ENCODE measurements at regions not wholly inside any gene's neighbourhood (a gene's known extent, or its start where the extent isn't known, plus 50 kb on each side); places are given as distances from the start of the nearest gene placed in this dataset.

GRCh38 chr6:137762168-137763090 is 104.6 kb upstream of the TNFAIP3 start:
- DNase-seq: no peak

DNA sequence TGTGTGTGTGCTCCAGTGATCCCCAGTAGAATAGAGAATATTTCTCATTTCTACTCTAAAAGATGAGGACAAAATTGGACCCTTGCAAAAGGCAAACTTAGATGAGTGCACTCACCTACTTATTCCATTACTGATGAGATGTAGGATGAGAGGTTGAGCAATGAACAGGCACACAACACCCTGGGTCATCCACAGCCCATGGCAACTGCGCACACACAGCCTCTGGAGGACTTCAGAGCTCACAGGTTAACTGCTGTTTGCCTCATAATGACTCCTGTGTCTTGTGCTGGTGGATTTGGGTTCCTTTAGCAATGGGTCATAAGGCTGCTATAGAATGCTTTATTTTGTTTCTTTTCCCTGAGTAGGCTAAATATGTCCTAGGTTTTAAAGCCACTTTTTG is 103.6 kb upstream of the TNFAIP3 start:
- no peak for DNase-seq

GRCh38 chr6:137763886-137764285 is 103.2 kb upstream of the TNFAIP3 start:
- no peak for DNase-seq

DNA sequence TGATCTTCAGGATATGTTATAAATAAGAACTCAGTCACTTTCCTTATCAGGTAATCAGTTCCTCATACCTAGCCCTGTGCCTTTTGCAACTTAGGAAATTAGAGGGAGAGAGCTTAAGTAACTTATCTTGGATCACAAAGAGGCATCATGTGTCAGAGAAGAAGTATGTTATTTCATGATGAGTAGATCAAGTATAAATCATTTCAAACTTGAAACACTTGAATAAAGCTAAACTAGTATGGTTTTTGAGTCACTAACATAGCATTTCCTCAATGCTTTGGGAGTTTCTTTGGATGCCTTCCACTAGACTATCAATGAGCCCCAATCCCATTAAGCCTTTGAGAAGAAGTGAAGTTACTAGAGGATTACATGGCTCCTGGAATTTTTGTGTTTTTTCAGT is 102.6 kb upstream of the TNFAIP3 start:
- DNase-seq: no peak

DNA sequence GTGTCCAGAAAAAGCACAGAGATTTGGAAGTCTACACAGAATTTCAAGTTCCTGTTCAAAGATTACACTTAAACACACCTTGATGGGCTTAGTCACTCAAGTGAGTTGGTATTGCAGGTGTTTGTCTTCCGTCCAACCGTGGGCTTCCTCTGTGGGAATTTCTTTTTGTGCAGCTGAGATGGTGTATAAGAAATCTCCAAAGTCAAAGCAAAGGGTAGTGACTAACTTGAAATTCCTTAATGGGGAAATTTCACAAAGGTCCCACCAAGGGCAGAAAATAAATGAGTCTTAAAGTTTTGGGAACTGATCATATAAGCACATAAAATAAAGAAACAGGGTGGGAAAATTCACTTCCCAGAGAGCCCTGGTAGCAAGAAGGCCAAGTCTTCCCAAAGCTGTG is 102.0 kb upstream of the TNFAIP3 start:
- no peak for DNase-seq

DNA sequence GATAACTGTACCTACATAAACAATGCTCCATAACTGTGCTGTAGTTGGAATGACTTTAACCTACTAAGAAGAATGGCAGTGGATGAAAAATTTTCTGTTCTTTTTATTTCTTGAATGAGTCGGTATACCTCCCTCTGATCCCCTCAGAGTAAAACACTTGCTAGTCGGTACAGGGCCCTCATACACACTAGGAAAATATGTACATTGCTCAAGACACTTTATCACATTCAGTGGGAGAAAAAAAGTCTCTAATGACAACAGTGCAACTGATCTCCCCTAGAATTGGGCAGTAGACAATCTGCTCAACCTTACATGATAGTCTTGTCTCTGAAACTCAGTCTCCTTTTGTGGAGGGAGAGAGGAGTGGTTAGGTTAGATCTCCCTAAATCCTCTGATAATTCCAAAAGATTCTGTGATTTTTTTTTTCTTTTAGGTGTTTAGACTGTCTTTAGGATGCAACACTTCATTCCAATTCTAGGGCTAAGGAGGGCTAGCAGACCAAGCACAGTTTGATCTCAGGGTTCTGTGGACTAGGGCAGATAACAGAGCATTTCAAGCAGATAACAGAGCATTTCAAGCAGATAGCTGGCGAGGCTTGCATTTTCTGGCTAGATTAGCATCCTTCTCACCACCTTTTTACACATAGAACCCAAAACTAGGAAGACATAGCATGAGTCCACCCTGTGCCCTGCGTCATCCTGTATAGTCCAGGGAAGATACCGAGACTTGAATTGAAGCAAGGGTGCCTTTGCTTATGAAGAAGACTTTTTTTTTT is 100.3 kb upstream of the TNFAIP3 start:
- no peak for DNase-seq

- DNase-seq: no peak
Observed at GRCh38 chr6:137767465-137767864, 99.6 kb upstream of the TNFAIP3 start.

DNA sequence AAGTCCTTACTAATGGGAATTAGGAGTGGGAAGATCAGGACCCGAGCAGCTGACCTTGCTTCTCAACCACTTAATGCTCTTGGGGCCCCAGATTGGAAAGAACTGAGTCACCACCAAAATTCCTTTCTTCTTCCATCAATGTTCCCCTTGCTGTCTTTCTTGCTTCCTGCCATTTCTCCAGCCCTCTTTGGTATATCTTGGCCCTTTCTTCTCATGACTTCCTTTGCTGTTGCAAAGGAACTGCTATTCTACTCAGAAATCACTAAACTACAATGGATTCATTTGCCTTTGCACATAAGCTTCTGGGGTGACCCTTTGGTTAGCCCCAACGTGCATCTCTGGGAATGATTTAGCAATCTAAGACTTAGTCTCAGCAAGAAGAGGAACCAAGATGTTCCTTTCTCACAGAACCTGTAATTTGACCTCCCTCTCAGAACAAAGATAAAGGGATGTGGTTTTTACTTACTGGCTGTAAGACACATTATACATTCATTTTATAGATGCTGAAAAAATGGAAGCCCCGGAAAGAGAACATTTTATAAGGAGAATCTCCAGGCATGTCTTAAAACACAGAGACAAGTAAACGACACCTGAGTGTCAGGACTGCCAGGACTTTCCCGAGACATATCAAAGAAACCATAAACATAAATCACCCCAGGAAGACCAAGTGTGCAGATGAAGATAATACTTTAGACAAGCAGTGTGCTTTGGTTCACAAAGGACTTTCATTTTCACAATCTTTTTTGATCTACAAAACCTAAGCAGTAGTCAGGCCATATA is 99.0 kb upstream of the TNFAIP3 start:
- DNase-seq: no peak

- DNase-seq: no peak
Observed at GRCh38 chr6:137768935-137769334, 98.1 kb upstream of the TNFAIP3 start.

DNA sequence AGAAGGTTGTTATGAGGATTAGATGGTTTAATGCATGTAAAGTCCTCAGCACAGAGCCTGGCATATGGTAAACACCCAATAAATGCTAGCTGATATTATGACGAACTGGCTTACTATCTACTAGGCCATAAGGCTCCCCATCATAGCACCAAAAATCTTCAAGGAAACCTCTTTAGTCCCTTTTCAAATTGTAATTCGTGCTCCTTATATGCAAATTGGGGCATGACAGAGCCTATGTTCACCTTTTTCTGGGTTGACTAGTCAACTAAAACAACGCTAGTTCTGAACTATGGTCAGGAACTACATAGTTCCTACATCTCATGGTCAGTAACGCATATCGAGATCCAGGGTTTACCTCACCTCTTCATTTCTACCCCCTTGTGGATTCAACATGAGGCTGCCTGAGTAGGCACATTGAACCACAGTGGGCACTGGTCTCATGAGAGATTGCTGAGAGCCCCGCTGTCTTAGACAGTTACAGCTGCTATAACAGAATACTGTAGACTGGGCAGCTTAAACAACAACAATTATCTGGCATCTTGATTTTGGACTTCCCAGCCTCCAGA is 97.2 kb upstream of the TNFAIP3 start:
- no peak for DNase-seq

DNA sequence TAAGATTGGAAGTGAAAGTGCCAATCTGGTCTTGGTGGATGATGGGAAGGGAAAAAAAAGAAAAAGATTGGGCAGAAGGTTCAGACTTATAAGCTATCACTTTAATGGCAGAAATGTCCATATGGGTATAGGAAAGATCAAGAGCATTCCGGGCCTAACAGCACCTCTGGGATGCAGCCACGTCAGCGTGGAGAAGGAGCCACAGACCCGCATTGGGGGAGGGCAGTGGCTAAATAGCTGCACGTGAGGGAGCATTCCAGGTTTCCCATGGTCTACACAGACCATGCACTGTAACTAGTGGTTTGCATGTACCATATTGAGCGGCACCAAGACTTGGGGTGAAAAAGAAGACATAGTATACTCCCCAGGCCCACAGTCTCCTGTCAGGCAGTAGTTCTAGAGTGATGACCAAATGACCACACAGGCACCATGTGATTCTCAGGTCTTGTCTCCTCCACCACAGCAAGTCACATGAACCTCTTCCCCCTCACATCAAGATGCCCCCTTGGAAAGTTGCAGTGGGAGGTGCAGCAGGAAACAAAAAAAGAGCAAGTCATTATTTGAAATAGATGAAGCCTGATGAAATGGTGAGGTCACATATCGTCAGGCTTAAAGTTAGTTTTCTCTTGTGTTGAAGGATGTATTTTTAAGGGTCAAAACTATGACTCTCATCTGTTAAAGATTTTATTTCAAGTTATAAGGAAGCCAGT is 94.4 kb upstream of the TNFAIP3 start:
- DNase-seq: no peak

DNA sequence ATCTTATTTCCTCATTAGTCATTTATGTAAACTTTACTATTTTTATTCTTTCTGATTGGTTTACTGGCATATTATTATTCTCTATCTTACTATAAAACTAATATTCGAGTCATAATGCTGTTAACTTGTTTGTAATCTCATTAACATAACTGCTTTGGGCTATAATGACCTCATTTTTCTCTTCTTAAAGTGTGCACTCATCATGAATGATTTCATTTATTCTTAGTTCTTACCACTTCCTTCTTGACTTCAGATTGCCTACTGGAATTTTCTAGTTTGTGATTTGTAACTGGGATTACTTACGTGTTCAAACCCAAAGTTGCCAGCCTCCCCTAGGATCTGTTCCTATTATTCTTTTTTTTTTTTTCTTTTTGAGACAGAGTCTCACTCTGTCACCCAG is 91.8 kb upstream of the TNFAIP3 start:
- no peak for DNase-seq

DNA sequence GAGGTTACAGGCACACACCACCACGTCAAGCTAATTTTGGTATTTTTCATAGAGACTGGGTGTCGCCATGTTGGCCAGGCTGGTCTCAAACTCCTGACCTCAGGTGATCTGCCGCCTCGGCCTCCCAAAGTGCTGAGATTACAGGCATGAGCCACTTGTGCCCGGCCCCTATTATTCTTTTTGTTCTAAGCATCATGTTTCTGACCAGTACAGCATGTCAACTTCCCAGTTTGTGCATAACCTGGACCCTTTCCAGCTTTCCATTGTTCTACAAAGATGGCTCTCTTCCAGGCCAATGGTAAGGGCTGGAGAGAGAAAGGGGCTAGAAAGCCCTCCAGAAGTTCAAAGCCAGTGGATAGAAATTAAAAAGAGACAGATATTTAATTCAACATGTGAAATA is 91.3 kb upstream of the TNFAIP3 start:
- DNase-seq: no peak

GRCh38 chr6:137776256-137776655 is 90.8 kb upstream of the TNFAIP3 start:
- DNase-seq: no peak

GRCh38 chr6:137776786-137777686 is 90.0 kb upstream of the TNFAIP3 start:
- no peak for DNase-seq

DNA sequence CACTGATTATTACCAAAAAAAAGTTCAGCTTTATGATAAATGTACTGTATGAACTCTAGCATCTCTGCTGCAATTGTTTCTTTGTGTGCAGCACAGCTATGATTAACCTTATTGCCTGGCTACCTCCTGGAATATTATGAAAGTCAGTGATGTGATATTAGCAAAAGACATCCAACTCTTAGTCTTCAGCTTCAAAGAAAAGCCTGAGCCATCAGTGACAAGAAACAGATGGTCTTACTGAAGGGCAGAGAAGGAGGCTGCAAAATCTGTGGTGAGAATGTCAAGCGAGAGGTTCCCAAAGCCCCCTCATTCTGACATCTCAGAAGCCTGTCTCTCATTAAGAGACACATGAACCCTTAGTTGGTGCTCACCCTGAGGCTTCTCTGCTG is 89.4 kb upstream of the TNFAIP3 start:
- no peak for DNase-seq

- DNase-seq: no peak
Observed at GRCh38 chr6:137779982-137780381, 87.1 kb upstream of the TNFAIP3 start.

DNA sequence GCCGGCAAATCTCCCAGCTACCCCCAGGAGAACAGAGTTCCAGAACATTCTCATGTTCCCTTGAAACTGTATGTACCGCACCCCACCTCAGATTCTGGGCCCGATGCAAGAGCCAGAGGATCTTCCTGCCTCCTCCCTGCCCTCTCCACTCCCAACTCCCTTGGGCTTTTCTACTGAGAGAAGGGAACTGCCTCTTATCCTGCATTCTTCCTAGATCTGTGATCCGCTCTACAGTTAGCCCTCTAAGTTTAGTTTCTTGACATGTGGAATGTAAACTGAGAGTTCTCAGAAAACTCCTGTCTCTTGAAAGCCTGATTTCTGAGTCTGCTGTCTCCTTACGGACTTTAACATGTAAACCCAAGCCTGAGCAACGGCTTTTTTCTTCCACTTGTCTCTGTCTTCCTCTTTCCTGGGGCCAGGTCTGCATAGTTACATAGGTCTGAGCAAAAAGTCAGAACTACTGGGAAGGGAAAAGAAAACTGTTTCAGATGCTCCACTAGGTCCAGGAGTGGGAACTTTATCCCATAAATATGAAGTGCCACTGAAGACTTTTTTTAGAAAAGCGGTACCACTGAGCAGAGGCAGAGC is 86.5 kb upstream of the TNFAIP3 start:
- DNase-seq: no peak

DNA sequence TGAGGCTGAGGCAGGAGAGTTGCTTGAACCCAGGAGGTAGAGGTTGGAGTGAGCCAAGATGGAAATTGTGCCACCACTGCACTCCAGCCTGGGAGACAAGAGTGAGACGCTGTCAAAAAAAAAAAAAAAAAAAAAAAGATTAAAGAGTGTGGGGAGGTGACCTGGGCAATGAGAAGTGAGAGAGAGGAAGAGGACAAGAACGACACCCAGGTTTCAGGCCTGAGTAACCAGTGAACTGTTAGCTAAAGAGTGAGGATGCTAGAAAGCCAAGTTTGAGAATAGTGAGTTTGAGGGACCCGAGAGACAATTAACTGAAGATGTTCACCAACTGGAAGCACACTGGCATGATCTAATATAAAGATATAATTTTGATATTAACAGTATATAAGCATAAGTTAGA is 85.4 kb upstream of the TNFAIP3 start:
- no peak for DNase-seq
